MM.1S (cell line): ENCODE measurements at regions not wholly inside any gene's neighbourhood (a gene's known extent, or its start where the extent isn't known, plus 50 kb on each side); places are given as distances from the start of the nearest gene placed in this dataset.

Experiments used
- DNase-seq: peaks from one replicate; pipeline ENCODE4 v3.0.0-alpha.2; 2015
- H2AFZ ChIP-seq: fragments of 300-600 bp; sonication (generic); 2 replicates; pipeline ENCODE4 v1.6.0; 2016; ENCODE audit warnings: antibody characterized with exemption, low read length
- H3F3A ChIP-seq: fragments of 300-600 bp; sonication (generic); 2 replicates; pipeline ENCODE4 v1.6.1; 2016; ENCODE audit warnings: mild to moderate bottlenecking, antibody characterized with exemption, low read length, moderate library complexity, mixed read lengths; ENCODE audit not compliant: insufficient read depth
- H3K27ac ChIP-seq: fragments of 300-600 bp; sonication (generic); 2 replicates; pipeline ENCODE4 v1.5.1; 2016; ENCODE audit warnings: mild to moderate bottlenecking, low read length
- H3K27me3 ChIP-seq: fragments of 300-600 bp; sonication (generic); replicated peaks from 2 replicates; pipeline ENCODE4 v1.6.0; 2016; ENCODE audit warnings: low read length; ENCODE audit not compliant: insufficient read depth
- H3K36me3 ChIP-seq: fragments of 300-600 bp; sonication (generic); replicated peaks from 2 replicates; pipeline ENCODE4 v1.6.1; 2016; ENCODE audit warnings: mild to moderate bottlenecking, low read length, mixed read lengths; ENCODE audit not compliant: insufficient read depth
- H3K4me1 ChIP-seq: fragments of 300-600 bp; sonication (generic); 2 replicates; pipeline ENCODE4 v1.6.1; 2016; ENCODE audit warnings: low read length, mixed read lengths
- H3K4me2 ChIP-seq: fragments of 300-600 bp; sonication (generic); 2 replicates; pipeline ENCODE4 v1.6.0; 2016; ENCODE audit warnings: low read depth, low read length
- H3K4me3 ChIP-seq: fragments of 300-600 bp; sonication (generic); 2 replicates; pipeline ENCODE4 v1.5.1; 2016; ENCODE audit warnings: low read length, mixed read lengths
- H3K79me2 ChIP-seq: fragments of 300-600 bp; sonication (generic); 2 replicates; pipeline ENCODE4 v1.6.1; 2016; ENCODE audit warnings: mixed run types, low read length, mixed read lengths
- H3K9ac ChIP-seq: fragments of 300-600 bp; sonication (generic); 2 replicates; pipeline ENCODE4 v1.6.1; 2016; ENCODE audit warnings: low read length, mixed read lengths
- H3K9me2 ChIP-seq: fragments of 300-600 bp; sonication (generic); replicated peaks from 2 replicates; pipeline ENCODE4 v1.6.1; 2016; ENCODE audit warnings: mild to moderate bottlenecking, low read length, mixed read lengths; ENCODE audit not compliant: insufficient read depth
- H3K9me3 ChIP-seq: fragments of 300-600 bp; sonication (generic); replicated peaks from 2 replicates; pipeline ENCODE4 v1.6.1; 2016; ENCODE audit warnings: mild to moderate bottlenecking, low read length, mixed read lengths; ENCODE audit not compliant: insufficient read depth
- H4K20me1 ChIP-seq: fragments of 300-600 bp; sonication (generic); 2 replicates; pipeline ENCODE4 v1.6.1; 2016; ENCODE audit warnings: mild to moderate bottlenecking, low read length, moderate library complexity, mixed read lengths; ENCODE audit not compliant: insufficient read depth
- CTCF ChIP-seq: fragments of 300-600 bp; sonication (generic); IDR thresholded peaks from 2 replicates; pipeline ENCODE4 v1.5.1; 2016; ENCODE audit warnings: antibody characterized with exemption, low read length, mixed read lengths
- EZH2 ChIP-seq: fragments of 300-600 bp; sonication (generic); optimal IDR thresholded peaks from 2 replicates; pipeline ENCODE3; 2017; ENCODE audit warnings: low read depth, mild to moderate bottlenecking, antibody characterized with exemption, low read length, mixed read lengths
- EZH2phosphoT487 ChIP-seq: fragments of 300-600 bp; sonication (generic); IDR thresholded peaks from 2 replicates; pipeline ENCODE4 v1.6.1; 2018; ENCODE audit warnings: antibody characterized with exemption, low read length

DNA sequence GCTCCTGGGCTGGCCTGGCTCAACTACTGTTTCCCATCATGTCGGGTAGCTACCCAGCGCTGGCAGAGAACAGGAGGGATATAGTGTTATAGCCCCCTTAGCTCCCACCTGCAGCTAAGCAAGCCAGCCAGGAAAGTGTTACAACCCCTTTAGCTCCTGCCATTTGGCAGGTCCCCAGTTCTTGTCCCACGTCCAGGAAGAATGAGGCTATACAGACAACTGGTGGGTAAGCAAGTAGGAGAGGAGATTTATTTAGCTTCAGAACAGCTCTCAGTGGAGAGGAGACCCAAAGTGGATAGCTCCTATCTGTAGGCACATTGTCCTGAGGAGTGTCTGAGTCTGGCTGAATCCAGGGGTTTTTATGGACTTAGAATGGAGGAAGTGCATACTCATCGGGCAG, 741.1 kb upstream of the B3GALT2 start:
- Histone ChIP-seq H3K36me3 (no peaks in the 10 kb centered on the region), H3F3A (no peaks in the 10 kb centered on the region), H3K27me3 (no peaks in the 10 kb centered on the region), H3K4me3 (no peak overlapping the region), H3K9me2 (no peaks in the 10 kb centered on the region), H3K4me1 (no peaks in the 10 kb centered on the region), H4K20me1 (no peaks in the 10 kb centered on the region), H3K79me2 (no peaks in the 10 kb centered on the region), H2AFZ (no peak overlapping the region), H3K27ac (no peak overlapping the region), H3K4me2 (no peak overlapping the region), H3K9me3 (no peaks in the 10 kb centered on the region), H3K9ac (no peak overlapping the region)
- DNase-seq = no peak
- TF ChIP-seq EZH2phosphoT487 (no peak), CTCF (no peak), EZH2 (no peak)

- H3K79me2 ChIP-seq = no peaks in the 10 kb centered on the region
- no peaks in the 10 kb centered on the region for H3K36me3 ChIP-seq
- H3K4me2 ChIP-seq = no peak overlapping the region
- no peak overlapping the region for H2AFZ ChIP-seq
- no peak for TF ChIP-seq EZH2
- no peak for TF ChIP-seq CTCF
- TF ChIP-seq EZH2phosphoT487 = no peak
- H3K27ac ChIP-seq = no peak overlapping the region
- H3K9me3 ChIP-seq = no peaks in the 10 kb centered on the region
- H3F3A ChIP-seq = no peaks in the 10 kb centered on the region
- H3K27me3 ChIP-seq = no peaks in the 10 kb centered on the region
- no peak overlapping the region for H3K9ac ChIP-seq
- no peaks in the 10 kb centered on the region for H4K20me1 ChIP-seq
- no peaks in the 10 kb centered on the region for H3K9me2 ChIP-seq
- DNase-seq = no peak
- H3K4me3 ChIP-seq = no peak overlapping the region
- no peaks in the 10 kb centered on the region for H3K4me1 ChIP-seq
Observed at GRCh38 chr1:193926956-193927355, 740.5 kb upstream of the B3GALT2 start.

DNA sequence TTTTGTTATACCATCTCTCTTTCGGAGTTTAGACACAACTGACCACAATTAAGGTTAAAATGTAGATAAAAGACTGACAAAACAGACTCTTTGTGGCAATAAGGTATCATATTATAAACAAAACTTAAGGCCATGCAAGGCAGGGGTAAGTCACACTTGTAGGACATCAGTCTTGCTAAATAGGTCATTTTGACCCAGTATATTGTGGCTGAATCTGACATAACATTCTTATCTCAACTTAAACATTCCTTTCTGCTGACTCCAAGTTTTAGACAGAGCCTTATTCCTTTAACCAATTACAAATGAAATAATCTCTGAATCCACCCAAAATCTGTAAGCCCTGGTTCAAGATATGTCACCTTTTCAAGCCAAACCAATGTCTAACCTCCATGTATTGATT, 733.4 kb upstream of the B3GALT2 start:
- H3K27me3 ChIP-seq = no peaks in the 10 kb centered on the region
- no peaks in the 10 kb centered on the region for H3K36me3 ChIP-seq
- H3F3A ChIP-seq = no peaks in the 10 kb centered on the region
- H3K9me2 ChIP-seq = no peaks in the 10 kb centered on the region
- DNase-seq = no peak
- TF ChIP-seq EZH2 = no peak
- TF ChIP-seq CTCF = no peak
- TF ChIP-seq EZH2phosphoT487 = no peak
- H3K4me3 ChIP-seq = no peak overlapping the region
- no peaks in the 10 kb centered on the region for H4K20me1 ChIP-seq
- no peaks in the 10 kb centered on the region for H3K9me3 ChIP-seq
- no peak overlapping the region for H2AFZ ChIP-seq
- no peaks in the 10 kb centered on the region for H3K79me2 ChIP-seq
- H3K9ac ChIP-seq = no peak overlapping the region
- H3K4me2 ChIP-seq = no peak overlapping the region
- no peaks in the 10 kb centered on the region for H3K4me1 ChIP-seq
- no peak overlapping the region for H3K27ac ChIP-seq

DNA sequence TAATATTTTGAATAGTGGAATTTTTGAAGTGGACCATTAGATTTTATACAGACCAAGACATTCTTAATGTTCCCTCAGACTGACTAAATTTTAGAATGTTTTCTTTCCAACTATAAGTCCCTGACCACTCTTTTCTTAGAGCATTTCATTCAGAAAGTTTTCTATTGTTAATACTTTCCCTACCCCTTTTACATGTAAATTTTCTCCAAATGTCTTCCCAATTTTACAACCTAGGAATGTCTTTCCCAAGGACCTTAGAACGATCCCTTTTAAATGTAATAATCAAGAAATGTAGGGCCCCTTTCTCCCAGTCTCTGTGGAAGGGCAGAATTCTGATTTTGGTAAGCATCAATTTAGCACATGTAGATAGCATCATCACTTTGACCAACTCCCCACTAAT, 730.0 kb upstream of the B3GALT2 start:
- H3K4me2 ChIP-seq = no peak overlapping the region
- H3F3A ChIP-seq = no peaks in the 10 kb centered on the region
- H3K36me3 ChIP-seq = no peaks in the 10 kb centered on the region
- no peak overlapping the region for H2AFZ ChIP-seq
- H3K79me2 ChIP-seq = no peaks in the 10 kb centered on the region
- H3K27ac ChIP-seq = no peak overlapping the region
- H4K20me1 ChIP-seq = no peaks in the 10 kb centered on the region
- no peaks in the 10 kb centered on the region for H3K27me3 ChIP-seq
- TF ChIP-seq EZH2 (no peak), EZH2phosphoT487 (no peak), CTCF (no peak)
- no peak overlapping the region for H3K9ac ChIP-seq
- no peaks in the 10 kb centered on the region for H3K9me2 ChIP-seq
- no peak overlapping the region for H3K4me3 ChIP-seq
- no peak for DNase-seq
- H3K9me3 ChIP-seq = no peaks in the 10 kb centered on the region
- no peaks in the 10 kb centered on the region for H3K4me1 ChIP-seq
